Ishikawa (cell line): ENCODE measurements at regions not wholly inside any gene's neighbourhood (a gene's known extent, or its start where the extent isn't known, plus 50 kb on each side); places are given as distances from the start of the nearest gene placed in this dataset.

ENCODE experiments used
- CEBPB ChIP-seq: IDR thresholded peaks from 2 replicates; pipeline ENCODE4 v1.6.1; 2012
- CREB1 ChIP-seq: IDR thresholded peaks from 2 replicates; pipeline ENCODE4 v1.6.1; 2012; ENCODE audit warnings: low read depth
- EGR1 ChIP-seq: IDR thresholded peaks from 2 replicates; pipeline ENCODE4 v1.6.1; 2012
- EP300 ChIP-seq: IDR thresholded peaks from 2 replicates; pipeline ENCODE4 v1.6.1; 2012; ENCODE audit warnings: borderline replicate concordance
- FOXM1 ChIP-seq: IDR thresholded peaks from 2 replicates; pipeline ENCODE4 v1.6.1; 2012; ENCODE audit warnings: low read depth, borderline replicate concordance
- MAX ChIP-seq: IDR thresholded peaks from 2 replicates; pipeline ENCODE4 v1.6.1; 2012
- NFIC ChIP-seq: IDR thresholded peaks from 2 replicates; pipeline ENCODE4 v1.6.1; 2012
- RAD21 ChIP-seq: IDR thresholded peaks from 2 replicates; pipeline ENCODE4 v1.6.1; 2012; ENCODE audit warnings: low read depth
- REST ChIP-seq: IDR thresholded peaks from 2 replicates; pipeline ENCODE4 v1.6.1; 2012; ENCODE audit warnings: low read depth, mild to moderate bottlenecking
- TAF1 ChIP-seq: IDR thresholded peaks from 2 replicates; pipeline ENCODE4 v1.6.1; 2012; ENCODE audit warnings: low read depth, mild to moderate bottlenecking
- TCF12 ChIP-seq: IDR thresholded peaks from 2 replicates; pipeline ENCODE4 v1.6.1; 2012; ENCODE audit warnings: low read depth
- TEAD4 ChIP-seq: IDR thresholded peaks from 2 replicates; pipeline ENCODE4 v1.6.1; 2012
- USF1 ChIP-seq: IDR thresholded peaks from 2 replicates; pipeline ENCODE4 v1.6.1; 2012
- YY1 ChIP-seq: IDR thresholded peaks from 2 replicates; pipeline ENCODE4 v1.6.1; 2012; ENCODE audit warnings: low read depth
- ZBTB7A ChIP-seq: IDR thresholded peaks from 2 replicates; pipeline ENCODE4 v1.6.1; 2012; ENCODE audit warnings: low read depth

GRCh38 chr6:137342607-137343190 lies 123.5 kb upstream of the IFNGR1 start:
- no peak for TF ChIP-seq REST

- TF ChIP-seq RAD21 (peak; percentile 41), TAF1 (no peak)
These were observed 122.6 kb upstream of the IFNGR1 start for GRCh38 chr6:137341681-137342195.

- TF ChIP-seq TEAD4 (no peak), CEBPB (no peak), EP300 (no peak), MAX (no peak), NFIC (no peak)
These were observed 120.9 kb upstream of the IFNGR1 start for GRCh38 chr6:137339929-137340559.

- no peak for TF ChIP-seq REST
- TF ChIP-seq EP300 = no peak
- TF ChIP-seq USF1 = no peak
- TF ChIP-seq TCF12 = no peak
- no peak for TF ChIP-seq TEAD4
- TF ChIP-seq EGR1 = no peak
- TF ChIP-seq MAX = no peak
- no peak for TF ChIP-seq YY1
- no peak for TF ChIP-seq FOXM1
- TF ChIP-seq RAD21 = no peak
- TF ChIP-seq ZBTB7A = no peak
- TF ChIP-seq TAF1 = no peak
- no peak for TF ChIP-seq CEBPB
These were observed 115.7 kb upstream of the IFNGR1 start for GRCh38 chr6:137334884-137335283.

- TF ChIP-seq CEBPB = no peak
- TF ChIP-seq EGR1 = no peak
- TF ChIP-seq ZBTB7A = no peak
- TF ChIP-seq YY1 = no peak
- TF ChIP-seq RAD21 = no peak
- TF ChIP-seq NFIC = no peak
- TF ChIP-seq FOXM1 = no peak
- no peak for TF ChIP-seq EP300
- no peak for TF ChIP-seq TEAD4
- TF ChIP-seq MAX = no peak
- no peak for TF ChIP-seq USF1
- TF ChIP-seq CREB1 = no peak
- TF ChIP-seq TCF12 = no peak
- TF ChIP-seq REST = no peak
- no peak for TF ChIP-seq TAF1
These were observed 114.9 kb upstream of the IFNGR1 start for GRCh38 chr6:137334094-137334493.
